Stomach smooth muscle (tissue), 2 donors: ENCODE measurements at regions not wholly inside any gene's neighbourhood (a gene's known extent, or its start where the extent isn't known, plus 50 kb on each side); places are given as distances from the start of the nearest gene placed in this dataset.

ENCODE experiments used
- H3K27ac ChIP-seq: one replicate; pipeline ENCODE4 v1.7.0; 2013; ENCODE audit warnings: mild to moderate bottlenecking, low read length, inconsistent platforms
- H3K27me3 ChIP-seq, 2 donors: one replicate each; pipeline ENCODE4 v1.7.0; 2013; ENCODE audit warnings: low read length in 2 of 2; ENCODE audit not compliant: insufficient read depth in 2 of 2, control insufficient read depth in 1 of 2
- H3K36me3 ChIP-seq, 2 donors: one replicate each; pipeline ENCODE4 v1.7.0; 2013; ENCODE audit warnings: low read length in 2 of 2; ENCODE audit not compliant: control insufficient read depth in 2 of 2, insufficient read depth in 2 of 2
- H3K4me1 ChIP-seq: one replicate; pipeline ENCODE4 v1.7.0; 2013; ENCODE audit warnings: low read length; ENCODE audit not compliant: control insufficient read depth, insufficient read depth
- H3K4me3 ChIP-seq, 2 donors: one replicate each; pipeline ENCODE4 v1.7.0; 2013; ENCODE audit warnings: low read length in 2 of 2
- H3K9ac ChIP-seq, 2 donors: one replicate each; pipeline ENCODE4 v1.7.0; 2013; ENCODE audit warnings: low read length in 2 of 2, mild to moderate bottlenecking in 1 of 2
- H3K9me3 ChIP-seq, 2 donors: one replicate each; pipeline ENCODE4 v1.7.0; 2013; ENCODE audit warnings: low read length in 2 of 2; ENCODE audit not compliant: control insufficient read depth in 2 of 2
- donor health status: healthy.
- donor health status: Pancreatic carcinoma.

DNA sequence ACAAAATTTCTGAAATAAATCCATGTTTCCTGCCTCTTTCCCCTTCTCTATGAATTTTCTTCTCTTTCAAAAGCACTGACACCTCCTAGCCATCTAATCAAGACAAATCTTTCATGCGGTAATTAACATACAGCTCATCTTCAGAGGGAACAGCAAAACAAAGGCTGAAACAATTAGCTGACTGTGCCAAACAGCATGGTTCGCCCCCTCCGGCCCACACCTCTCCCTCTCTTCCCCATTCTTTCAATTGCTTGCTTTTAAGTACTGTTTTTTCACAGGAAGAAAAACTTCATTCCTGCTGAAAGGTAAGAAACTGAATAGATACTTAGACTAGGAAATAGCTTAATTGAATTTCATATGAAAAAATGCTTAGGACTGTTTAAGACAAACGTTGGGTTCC, 291.1 kb upstream of the NOCT start:
- Histone ChIP-seq H3K4me3 (no peak overlapping the region), H3K36me3 (no peaks in the 10 kb centered on the region), H3K27me3 (no peaks in the 10 kb centered on the region), H3K4me1 (no peaks in the 10 kb centered on the region), H3K27ac (no peak overlapping the region), H3K9ac (no peak overlapping the region), H3K9me3 (no peaks in the 10 kb centered on the region)

DNA sequence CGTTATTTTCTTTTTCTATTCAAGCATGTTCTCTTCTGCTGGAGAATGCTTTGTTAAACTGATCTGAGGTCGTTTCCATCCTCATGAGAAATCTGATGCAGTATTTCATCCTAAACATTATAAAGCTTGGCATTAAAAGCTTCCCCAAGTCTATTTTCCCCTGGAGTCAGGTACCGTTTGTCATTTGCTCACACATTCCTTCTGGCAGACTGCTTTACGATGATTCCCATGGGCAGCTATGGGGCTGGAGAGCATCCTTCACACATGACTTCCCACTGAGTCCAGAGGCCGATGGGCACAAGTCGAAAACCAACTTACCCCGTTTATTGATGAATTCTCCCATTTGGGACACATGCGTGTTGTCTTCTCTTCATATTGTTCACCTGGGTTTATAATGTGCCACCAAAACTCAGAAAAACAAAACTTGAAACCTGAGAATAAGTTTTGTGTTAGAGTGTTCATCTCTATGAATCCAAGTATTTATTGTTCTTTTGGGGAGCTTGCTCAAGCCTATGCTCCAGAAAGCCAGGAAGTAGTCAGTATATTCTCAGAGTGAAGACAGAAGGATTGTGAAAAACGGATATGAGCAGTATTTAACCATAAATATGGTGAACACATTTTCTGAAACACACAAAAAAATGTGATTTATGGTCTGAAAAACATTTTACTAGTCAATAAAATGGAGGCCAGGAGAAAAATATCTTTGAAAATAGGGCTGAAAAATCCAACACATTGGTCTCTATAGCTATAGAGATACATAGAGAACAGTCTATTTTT, 298.8 kb upstream of the NOCT start:
- H3K9ac ChIP-seq: no peak overlapping the region
- no peak overlapping the region for H3K27ac ChIP-seq

DNA sequence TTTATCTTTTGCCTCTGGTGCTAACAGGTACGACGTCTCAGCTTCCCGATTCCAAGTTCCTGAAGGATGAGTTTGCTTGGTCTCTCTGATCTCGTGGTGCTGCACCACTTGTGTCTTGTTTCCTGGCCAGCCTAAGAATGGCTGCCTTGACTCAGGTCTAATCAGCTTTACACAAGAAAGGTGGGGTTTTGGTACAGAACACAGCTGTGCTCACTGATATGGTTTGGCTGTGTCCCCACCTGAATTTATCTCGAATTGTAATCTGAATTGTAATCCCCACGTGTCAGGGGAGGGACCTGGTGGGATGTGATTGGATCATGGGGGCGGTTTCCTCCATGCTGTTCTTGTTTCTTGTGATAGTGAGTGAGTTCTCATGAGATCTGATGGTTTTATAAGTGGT, 305.3 kb upstream of the NOCT start:
- no peak overlapping the region for H3K9ac ChIP-seq
- no peaks in the 10 kb centered on the region for H3K27me3 ChIP-seq
- no peak overlapping the region for H3K4me3 ChIP-seq
- H3K36me3 ChIP-seq: no peaks in the 10 kb centered on the region
- no peaks in the 10 kb centered on the region for H3K9me3 ChIP-seq
- no peaks in the 10 kb centered on the region for H3K4me1 ChIP-seq
- H3K27ac ChIP-seq: no peak overlapping the region

More for the DNA sequence above, 298.8 kb upstream of the NOCT start:
- Histone ChIP-seq H3K27me3 (no peaks in the 10 kb centered on the region), H3K36me3 (no peaks in the 10 kb centered on the region), H3K4me1 (no peaks in the 10 kb centered on the region), H3K9me3 (no peaks in the 10 kb centered on the region), H3K4me3 (no peak overlapping the region)

DNA sequence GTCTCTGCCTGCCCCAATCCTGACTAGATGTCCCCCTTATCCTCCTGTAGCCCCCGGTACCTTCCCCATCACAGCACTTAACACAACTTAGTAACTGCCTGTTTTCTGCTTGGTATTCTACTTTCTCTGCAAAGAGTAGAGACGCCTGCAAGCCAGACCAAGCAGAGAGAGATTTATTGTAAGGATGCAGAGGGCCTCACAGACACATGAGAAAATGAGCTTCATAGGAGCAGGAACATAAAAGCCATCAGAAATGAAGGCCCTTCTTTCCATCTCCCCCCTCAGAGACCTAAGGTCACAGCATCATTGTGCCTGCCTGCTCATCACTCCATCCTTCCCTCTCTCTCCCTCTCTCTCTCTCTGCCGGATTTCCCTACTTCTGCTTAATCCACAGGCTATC, 305.7 kb upstream of the NOCT start:
- H3K36me3 ChIP-seq: no peaks in the 10 kb centered on the region
- H3K9me3 ChIP-seq: no peaks in the 10 kb centered on the region
- H3K27me3 ChIP-seq: no peaks in the 10 kb centered on the region
- no peak overlapping the region for H3K9ac ChIP-seq
- H3K27ac ChIP-seq: no peak overlapping the region
- H3K4me3 ChIP-seq: no peak overlapping the region
- no peaks in the 10 kb centered on the region for H3K4me1 ChIP-seq

DNA sequence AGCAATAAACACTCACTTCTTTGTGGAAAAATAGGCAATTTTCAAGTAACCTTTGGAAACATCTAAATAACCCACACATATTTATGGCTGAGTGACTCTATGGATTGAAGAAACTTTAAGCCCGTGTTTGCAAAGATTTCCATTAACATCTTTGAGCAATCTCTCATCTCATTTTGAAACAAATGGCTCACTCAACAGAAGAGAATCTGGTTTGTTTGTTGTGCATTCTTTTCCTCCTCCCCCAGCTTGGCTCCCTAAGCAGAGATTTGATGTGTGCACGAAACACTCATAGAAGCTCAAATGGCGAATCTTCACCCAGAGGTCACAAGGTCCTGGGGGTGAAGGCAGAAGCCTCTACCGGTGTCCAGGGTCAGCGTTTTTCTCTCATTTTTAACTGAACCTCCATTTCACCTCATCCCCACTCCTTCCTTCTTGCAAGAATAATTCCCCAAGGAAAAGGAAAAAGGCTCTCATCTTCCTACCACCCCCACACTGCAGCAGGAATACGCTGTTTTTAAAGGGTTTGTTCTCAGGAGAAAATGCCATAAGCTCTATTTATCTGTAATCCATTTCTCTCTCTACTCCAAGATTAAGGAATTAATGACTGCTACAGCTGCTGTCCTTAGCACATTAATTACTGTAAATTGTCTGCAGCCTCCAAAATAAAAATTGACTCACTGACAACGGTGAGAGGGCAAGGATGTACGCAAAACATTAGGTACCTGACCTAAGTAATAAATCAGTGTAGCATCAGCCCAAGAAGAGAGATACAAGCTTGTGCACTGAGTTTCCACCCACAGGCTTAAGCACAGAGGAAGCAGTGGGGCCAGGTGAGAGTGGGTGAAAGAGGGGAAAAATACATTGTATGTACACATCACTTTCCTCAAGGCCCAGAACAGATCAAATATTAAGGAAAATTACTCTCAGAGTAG, 307.6 kb upstream of the NOCT start:
- H3K36me3 ChIP-seq: no peaks in the 10 kb centered on the region
- no peak overlapping the region for H3K9ac ChIP-seq
- H3K4me1 ChIP-seq: no peaks in the 10 kb centered on the region
- no peaks in the 10 kb centered on the region for H3K9me3 ChIP-seq
- no peak overlapping the region for H3K4me3 ChIP-seq
- H3K27me3 ChIP-seq: no peaks in the 10 kb centered on the region
- no peak overlapping the region for H3K27ac ChIP-seq

DNA sequence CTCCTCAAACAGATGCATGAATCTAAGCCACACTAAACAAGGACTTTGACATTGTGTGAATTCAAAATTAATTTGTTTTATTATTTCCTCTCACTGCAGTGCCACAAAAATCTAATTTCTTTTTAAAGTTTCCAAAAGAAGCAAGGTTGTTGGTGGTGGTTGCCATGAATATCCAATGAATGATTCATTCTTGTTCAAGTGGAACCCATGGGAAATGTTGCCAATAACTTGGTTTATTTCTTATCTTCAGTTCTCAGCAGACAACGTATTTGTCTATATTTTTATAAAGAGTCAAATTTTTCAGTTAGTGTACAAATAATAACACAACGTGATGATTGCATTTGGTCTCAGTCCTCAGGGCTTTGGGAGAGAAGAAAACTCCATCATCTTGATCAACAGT, 309.4 kb upstream of the NOCT start:
- no peaks in the 10 kb centered on the region for H3K27me3 ChIP-seq
- H3K4me3 ChIP-seq: no peak overlapping the region
- no peaks in the 10 kb centered on the region for H3K4me1 ChIP-seq
- no peaks in the 10 kb centered on the region for H3K9me3 ChIP-seq
- no peak overlapping the region for H3K9ac ChIP-seq
- H3K27ac ChIP-seq: no peak overlapping the region
- no peaks in the 10 kb centered on the region for H3K36me3 ChIP-seq

DNA sequence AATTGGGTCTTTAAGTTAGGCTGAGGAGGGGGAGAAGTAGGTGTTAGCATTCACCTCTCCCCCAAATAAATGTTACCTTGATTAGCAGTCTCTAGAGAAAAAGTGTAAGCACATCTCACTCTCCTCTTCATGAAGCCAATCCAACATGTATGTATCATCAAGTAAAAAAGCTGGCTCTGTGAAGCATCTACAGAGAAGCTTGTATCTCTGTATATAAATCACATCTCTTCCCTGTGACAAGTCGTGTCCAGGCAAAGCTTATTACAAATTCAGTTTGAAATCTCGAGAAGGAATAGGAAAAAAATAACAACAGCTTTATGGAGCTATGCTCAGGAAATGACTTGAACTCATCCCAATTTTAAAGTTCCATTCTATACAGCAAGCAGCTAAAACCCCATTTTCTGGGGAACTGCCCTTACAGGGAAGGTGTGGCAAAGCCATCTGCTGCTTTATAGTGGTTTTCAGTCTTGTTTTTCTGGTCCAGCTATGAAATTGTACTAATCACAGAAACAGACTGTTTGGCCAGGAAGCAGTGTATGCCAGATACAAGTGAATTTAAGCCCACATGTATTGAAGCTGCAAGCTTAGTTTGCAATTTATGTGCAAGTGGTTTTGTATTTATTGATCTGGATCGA, 313.3 kb upstream of the NOCT start:
- Histone ChIP-seq H3K9me3 (no peaks in the 10 kb centered on the region), H3K27me3 (no peaks in the 10 kb centered on the region), H3K27ac (no peak overlapping the region), H3K4me1 (no peaks in the 10 kb centered on the region), H3K9ac (no peak overlapping the region), H3K36me3 (no peaks in the 10 kb centered on the region), H3K4me3 (no peak overlapping the region)

DNA sequence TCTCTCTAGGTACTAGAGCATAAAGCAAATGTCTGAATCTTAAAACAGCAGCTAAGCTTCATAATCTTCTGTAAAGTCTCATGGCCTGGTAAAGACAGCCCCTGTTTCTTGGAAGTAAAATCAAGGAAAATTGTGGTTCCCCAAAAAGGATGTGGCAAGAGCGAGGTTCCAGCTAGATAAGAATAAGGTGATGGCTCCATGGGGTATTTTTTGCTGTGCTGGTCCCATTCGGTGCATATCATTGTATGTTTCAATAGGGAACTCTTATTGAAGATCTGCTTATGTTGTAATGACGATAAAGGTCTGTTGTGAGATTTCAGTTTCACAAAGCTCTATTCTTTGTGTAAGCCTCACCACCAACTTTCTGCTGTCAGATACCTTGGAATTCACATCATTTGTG, 316.9 kb upstream of the NOCT start:
- H3K9me3 ChIP-seq: no peaks in the 10 kb centered on the region
- no peak overlapping the region for H3K4me3 ChIP-seq
- no peaks in the 10 kb centered on the region for H3K36me3 ChIP-seq
- no peak overlapping the region for H3K27ac ChIP-seq
- H3K9ac ChIP-seq: no peak overlapping the region
- H3K27me3 ChIP-seq: no peaks in the 10 kb centered on the region
- no peaks in the 10 kb centered on the region for H3K4me1 ChIP-seq

DNA sequence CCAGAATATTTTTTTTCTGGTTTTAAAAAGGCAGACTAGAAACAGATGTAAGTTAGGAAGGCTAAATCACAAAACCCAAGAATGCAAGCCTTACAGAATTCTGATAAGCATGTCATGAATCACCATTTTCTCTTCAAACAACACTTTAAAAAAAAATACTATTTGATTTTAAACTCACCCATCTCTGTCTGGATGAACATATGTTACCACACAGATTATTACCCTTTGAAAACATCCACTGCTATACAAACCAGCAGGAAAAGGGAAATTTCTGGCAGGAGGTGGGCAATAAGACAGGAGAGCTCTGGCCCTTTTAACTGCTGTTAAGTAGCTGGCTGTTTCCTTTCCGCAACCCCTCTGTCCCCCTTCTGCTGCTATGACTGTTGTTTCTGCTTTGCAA, 317.7 kb upstream of the NOCT start:
- H3K4me3 ChIP-seq: no peak overlapping the region
- H3K27me3 ChIP-seq: no peaks in the 10 kb centered on the region
- no peaks in the 10 kb centered on the region for H3K9me3 ChIP-seq
- H3K4me1 ChIP-seq: no peaks in the 10 kb centered on the region
- no peak overlapping the region for H3K9ac ChIP-seq
- no peaks in the 10 kb centered on the region for H3K36me3 ChIP-seq
- H3K27ac ChIP-seq: no peak overlapping the region

DNA sequence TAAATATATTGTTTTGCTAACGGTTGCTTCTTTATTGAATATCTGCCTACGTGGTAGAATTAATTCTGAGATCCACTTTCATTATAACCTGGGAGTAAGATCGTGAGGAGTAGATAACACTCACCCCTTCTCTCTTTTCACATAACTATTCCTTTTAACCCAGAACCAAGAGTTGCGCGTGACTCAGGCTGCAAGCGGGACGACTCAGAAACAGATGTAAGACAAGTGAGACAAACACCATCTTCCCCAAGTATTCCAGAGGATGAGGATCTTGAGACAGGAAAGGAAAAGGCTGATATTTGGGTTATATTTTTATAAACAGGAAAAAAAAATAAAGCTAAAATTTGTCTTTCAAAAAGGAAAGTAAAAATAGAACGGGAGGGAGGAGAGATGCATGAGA, 318.8 kb upstream of the NOCT start:
- Histone ChIP-seq H3K9me3 (no peaks in the 10 kb centered on the region), H3K4me1 (no peaks in the 10 kb centered on the region), H3K27ac (no peak overlapping the region), H3K9ac (no peak overlapping the region), H3K4me3 (no peak overlapping the region), H3K36me3 (no peaks in the 10 kb centered on the region), H3K27me3 (no peaks in the 10 kb centered on the region)
